ENCODE measurements at regions not wholly inside any gene's neighbourhood (a gene's known extent, or its start where the extent isn't known, plus 50 kb on each side); places are given as distances from the start of the nearest gene placed in this dataset.

- Mint-ChIP-seq H3K9me3 (peaks cover 3% of the 10 kb centered on the region), H3K36me3 (ENCODE audit: low read depth) (no peaks in the 10 kb centered on the region), H3K4me1 (peaks cover 6% of the 10 kb centered on the region), H3K27me3 (ENCODE audit: low read depth) (no peaks in the 10 kb centered on the region), H3K4me3 (no peak overlapping the region), H3K27ac (no peak overlapping the region)
- TF ChIP-seq, protein P1, sequence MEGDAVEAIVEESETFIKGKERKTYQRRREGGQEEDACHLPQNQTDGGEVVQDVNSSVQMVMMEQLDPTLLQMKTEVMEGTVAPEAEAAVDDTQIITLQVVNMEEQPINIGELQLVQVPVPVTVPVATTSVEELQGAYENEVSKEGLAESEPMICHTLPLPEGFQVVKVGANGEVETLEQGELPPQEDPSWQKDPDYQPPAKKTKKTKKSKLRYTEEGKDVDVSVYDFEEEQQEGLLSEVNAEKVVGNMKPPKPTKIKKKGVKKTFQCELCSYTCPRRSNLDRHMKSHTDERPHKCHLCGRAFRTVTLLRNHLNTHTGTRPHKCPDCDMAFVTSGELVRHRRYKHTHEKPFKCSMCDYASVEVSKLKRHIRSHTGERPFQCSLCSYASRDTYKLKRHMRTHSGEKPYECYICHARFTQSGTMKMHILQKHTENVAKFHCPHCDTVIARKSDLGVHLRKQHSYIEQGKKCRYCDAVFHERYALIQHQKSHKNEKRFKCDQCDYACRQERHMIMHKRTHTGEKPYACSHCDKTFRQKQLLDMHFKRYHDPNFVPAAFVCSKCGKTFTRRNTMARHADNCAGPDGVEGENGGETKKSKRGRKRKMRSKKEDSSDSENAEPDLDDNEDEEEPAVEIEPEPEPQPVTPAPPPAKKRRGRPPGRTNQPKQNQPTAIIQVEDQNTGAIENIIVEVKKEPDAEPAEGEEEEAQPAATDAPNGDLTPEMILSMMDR (IDR thresholded peaks at IDR 0.05; ENCODE audit: unreplicated experiment in 3 of 3), result no peak
Observed at GRCh38 chr10:110437351-110437605, 60.4 kb upstream of the DUSP5 start.

DNA sequence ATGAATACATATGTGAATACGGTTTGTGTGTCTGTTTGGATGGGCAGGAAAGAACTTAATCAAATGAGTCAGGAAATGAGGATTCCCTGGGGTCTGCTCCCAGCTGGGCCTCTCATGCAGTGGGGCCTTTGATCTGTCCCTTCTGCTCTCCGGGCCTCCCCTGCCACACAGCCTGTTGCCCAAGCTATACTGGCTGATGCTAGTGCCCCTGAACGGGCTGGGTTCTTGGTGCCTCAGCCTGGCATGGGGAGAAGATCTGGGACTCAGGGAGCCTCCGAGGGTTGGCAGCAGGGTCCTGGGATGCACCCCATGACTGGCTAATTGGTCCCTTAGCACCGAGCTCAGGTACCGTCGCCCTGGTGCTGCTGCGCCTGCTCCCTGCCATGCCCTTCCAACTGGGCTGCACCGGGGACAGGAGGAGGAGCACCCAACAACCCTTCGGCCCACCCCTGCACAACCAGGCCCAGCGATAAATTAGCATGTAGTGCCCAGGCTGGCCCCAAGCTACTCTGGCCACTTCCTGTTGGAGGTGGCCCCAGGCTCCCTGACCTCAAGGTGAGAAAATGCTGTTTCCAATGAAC, 59.9 kb upstream of the DUSP5 start:
- TF ChIP-seq, protein P1 (IDR thresholded peaks at IDR 0.05; ENCODE audit: unreplicated experiment in 3 of 3), result no peak
- peaks cover 7% of the 10 kb centered on the region for H3K4me1 Mint-ChIP-seq
- no peak overlapping the region for H3K27ac Mint-ChIP-seq
- H3K9me3 Mint-ChIP-seq, result peaks cover 3% of the 10 kb centered on the region
- no peak overlapping the region for H3K4me3 Mint-ChIP-seq
- H3K27me3 Mint-ChIP-seq (ENCODE audit: low read depth), result no peaks in the 10 kb centered on the region
- H3K36me3 Mint-ChIP-seq (ENCODE audit: low read depth), result no peaks in the 10 kb centered on the region

- peaks cover 15% of the 10 kb centered on the region for H3K4me1 Mint-ChIP-seq
- no peaks in the 10 kb centered on the region for H3K36me3 Mint-ChIP-seq (ENCODE audit: low read depth)
- TF ChIP-seq, protein P1 (IDR thresholded peaks at IDR 0.05; ENCODE audit: unreplicated experiment in 3 of 3), result no peak
- peaks cover 5% of the 10 kb centered on the region for H3K27me3 Mint-ChIP-seq (ENCODE audit: low read depth)
- no peak overlapping the region for H3K27ac Mint-ChIP-seq
- H3K9me3 Mint-ChIP-seq, result no peaks in the 10 kb centered on the region
- no peak overlapping the region for H3K4me3 Mint-ChIP-seq
Observed at GRCh38 chr10:110442746-110443145, 55.0 kb upstream of the DUSP5 start.

DNA sequence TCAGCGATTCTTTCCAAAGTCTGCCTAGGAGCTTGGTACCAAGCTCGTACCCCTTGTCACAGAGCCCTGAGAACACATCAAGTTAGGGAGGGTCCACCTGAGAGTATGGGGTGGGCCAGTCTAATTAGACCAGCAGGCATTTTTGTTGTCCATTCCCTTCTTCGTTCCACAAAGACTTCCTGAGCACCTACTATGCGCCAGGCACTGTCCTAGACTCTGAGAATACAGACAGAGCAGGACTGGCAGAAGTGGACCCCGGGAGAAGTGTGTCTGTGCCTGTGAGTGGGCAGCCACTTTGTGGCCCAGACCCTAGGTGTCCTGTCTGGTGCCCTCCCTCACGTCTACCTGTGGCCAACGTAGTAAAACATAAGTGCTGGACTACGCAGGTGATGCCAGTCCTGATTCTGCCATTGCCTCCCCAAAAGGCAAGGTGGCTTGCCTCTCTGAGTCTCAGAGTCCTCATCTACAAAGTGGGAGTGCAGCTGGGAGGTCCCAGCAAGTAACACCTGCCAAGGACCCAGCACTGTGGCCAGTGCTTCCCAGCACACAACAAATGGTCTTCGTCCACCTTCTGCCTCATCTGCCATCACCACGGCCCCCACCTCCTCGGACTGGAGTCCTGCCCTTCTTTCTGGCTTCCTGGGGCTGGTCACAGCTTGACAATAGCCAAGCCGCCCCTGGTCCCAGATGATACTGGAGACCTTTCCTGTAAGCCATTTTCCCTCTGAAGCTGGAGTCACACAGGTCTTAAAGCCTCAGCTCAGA, 54.3 kb upstream of the DUSP5 start:
- H3K4me3 Mint-ChIP-seq, result peak overlapping the region in 1 of 3 experiments; percentile 51
- H3K36me3 Mint-ChIP-seq (ENCODE audit: low read depth), result no peaks in the 10 kb centered on the region

DNA sequence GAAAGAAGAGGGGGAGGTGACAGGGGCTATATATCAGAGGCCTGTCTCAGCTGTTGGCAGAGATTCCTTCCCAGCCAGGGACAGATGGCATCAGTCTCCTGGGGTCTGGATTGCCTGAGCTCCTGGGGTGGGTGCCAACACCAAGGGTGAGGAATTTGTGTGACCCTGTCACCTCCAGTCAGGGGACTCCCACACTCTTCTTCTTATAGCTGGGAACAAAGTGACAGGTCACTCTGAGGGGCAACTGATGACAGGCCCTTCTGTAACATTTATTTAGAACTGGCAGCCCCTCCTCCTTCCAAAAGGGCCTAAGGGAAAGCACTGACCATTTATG, 53.7 kb upstream of the DUSP5 start:
- TF ChIP-seq, protein P1 (IDR thresholded peaks at IDR 0.05; ENCODE audit: unreplicated experiment in 3 of 3), result no peak
- no peaks in the 10 kb centered on the region for H3K36me3 Mint-ChIP-seq (ENCODE audit: low read depth)
- peaks cover 15% of the 10 kb centered on the region for H3K4me1 Mint-ChIP-seq
- H3K27me3 Mint-ChIP-seq (ENCODE audit: low read depth), result peaks cover 5% of the 10 kb centered on the region
- H3K27ac Mint-ChIP-seq, result peak overlapping the region in 2 of 3 experiments; percentile 9 to 56
- no peak overlapping the region for H3K4me3 Mint-ChIP-seq
- H3K9me3 Mint-ChIP-seq, result peaks cover 3% of the 10 kb centered on the region

More for the DNA sequence above, 54.3 kb upstream of the DUSP5 start:
- TF ChIP-seq, protein P1 (IDR thresholded peaks at IDR 0.05; ENCODE audit: unreplicated experiment in 3 of 3), result no peak
- peaks cover 5% of the 10 kb centered on the region for H3K27me3 Mint-ChIP-seq (ENCODE audit: low read depth)
- peaks cover 15% of the 10 kb centered on the region for H3K4me1 Mint-ChIP-seq
- peak overlapping the region in 2 of 3 experiments; percentile 9 to 56 for H3K27ac Mint-ChIP-seq
- H3K9me3 Mint-ChIP-seq, result no peaks in the 10 kb centered on the region

DNA sequence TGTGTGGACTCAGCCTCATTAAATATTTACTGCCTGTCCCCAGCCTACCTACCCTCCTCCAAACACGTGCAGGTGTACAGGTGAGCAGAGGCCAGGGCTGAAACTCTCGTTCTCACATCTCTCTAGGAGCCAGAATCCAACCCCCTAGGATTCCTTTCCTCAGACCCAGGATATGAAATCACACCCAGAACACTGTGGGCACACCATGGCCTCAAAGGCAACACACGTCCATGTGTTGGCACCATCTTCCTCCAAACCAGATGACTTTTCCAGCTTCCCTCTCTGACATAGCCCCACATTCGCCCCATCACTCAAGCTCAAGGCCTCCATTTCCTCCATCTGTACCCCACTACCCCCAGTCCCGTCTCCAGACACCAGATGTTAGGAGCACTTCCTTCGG, 51.8 kb upstream of the DUSP5 start:
- H3K4me3 Mint-ChIP-seq, result no peak overlapping the region
- no peak overlapping the region for H3K27ac Mint-ChIP-seq
- H3K36me3 Mint-ChIP-seq (ENCODE audit: low read depth), result no peaks in the 10 kb centered on the region
- H3K9me3 Mint-ChIP-seq, result peaks cover 5% of the 10 kb centered on the region
- H3K4me1 Mint-ChIP-seq, result peaks cover 15% of the 10 kb centered on the region
- TF ChIP-seq, protein P1 (IDR thresholded peaks at IDR 0.05; ENCODE audit: unreplicated experiment in 3 of 3), result no peak
- peaks cover 5% of the 10 kb centered on the region for H3K27me3 Mint-ChIP-seq (ENCODE audit: low read depth)

Measured in nephron (organoid).